ENCODE measurements at regions not wholly inside any gene's neighbourhood (a gene's known extent, or its start where the extent isn't known, plus 50 kb on each side); places are given as distances from the start of the nearest gene placed in this dataset.

DNA sequence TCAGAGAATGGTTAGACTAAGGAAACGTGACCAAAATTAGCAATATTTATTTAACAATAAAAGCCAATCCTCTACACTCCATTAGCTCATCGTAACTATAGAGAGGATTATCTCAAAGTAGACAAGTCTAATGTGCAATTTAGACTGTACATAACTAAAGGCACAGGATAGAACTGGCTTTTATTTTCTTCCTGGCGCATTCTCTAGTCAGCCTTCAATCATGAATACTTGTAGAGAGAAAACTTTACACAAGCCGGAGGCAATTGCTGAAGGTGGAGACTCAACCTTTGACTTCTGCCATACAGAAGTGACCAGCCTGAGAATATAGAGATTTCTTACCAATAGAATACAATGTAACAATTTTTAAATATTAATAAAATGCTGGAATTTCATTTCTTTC, 777.9 kb downstream of the LTN1 start:
- Histone ChIP-seq H3K4me3 (no peak overlapping the region), H3K4me1 (ENCODE audit: insufficient read depth) (no peaks in the 10 kb centered on the region), H3K27ac (no peak overlapping the region), H3K9me3 (no peaks in the 10 kb centered on the region), H3K27me3 (no peaks in the 10 kb centered on the region), H3K36me3 (no peaks in the 10 kb centered on the region)
- TF ChIP-seq, protein P1, sequence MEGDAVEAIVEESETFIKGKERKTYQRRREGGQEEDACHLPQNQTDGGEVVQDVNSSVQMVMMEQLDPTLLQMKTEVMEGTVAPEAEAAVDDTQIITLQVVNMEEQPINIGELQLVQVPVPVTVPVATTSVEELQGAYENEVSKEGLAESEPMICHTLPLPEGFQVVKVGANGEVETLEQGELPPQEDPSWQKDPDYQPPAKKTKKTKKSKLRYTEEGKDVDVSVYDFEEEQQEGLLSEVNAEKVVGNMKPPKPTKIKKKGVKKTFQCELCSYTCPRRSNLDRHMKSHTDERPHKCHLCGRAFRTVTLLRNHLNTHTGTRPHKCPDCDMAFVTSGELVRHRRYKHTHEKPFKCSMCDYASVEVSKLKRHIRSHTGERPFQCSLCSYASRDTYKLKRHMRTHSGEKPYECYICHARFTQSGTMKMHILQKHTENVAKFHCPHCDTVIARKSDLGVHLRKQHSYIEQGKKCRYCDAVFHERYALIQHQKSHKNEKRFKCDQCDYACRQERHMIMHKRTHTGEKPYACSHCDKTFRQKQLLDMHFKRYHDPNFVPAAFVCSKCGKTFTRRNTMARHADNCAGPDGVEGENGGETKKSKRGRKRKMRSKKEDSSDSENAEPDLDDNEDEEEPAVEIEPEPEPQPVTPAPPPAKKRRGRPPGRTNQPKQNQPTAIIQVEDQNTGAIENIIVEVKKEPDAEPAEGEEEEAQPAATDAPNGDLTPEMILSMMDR (IDR thresholded peaks at IDR 0.05) = no peak
- TF ChIP-seq POLR2A (IDR thresholded peaks at IDR 0.05) (no peak), EP300 (IDR thresholded peaks at IDR 0.05) (no peak)
- DNase-seq = no peak
- intact Hi-C loops (cut with DNase I) = no loop called here
- 85 to 95% (median 95%) methylated on average over 4 of the region's 4 CpGs for WGBS, 3 donors

DNA sequence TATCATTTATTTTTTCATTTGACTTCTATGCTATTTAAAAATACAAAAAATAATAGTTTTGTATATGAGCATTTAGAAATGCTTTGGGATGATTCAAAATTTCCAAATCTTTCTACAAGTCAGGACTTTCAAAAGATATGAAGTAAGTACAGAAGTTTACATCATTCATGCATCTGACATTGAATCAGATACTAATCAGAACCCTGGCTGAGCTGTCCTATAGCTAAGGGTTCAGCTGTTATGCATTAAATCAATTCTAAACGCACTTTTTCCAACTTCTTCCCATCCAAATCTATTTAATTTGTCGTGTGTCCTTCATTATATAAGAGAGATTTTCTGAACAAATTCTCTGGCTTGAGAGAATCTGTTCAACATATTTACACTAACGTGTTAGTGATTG, 779.4 kb downstream of the LTN1 start:
- H3K27ac ChIP-seq = no peak overlapping the region
- H3K27me3 ChIP-seq = no peaks in the 10 kb centered on the region
- no peaks in the 10 kb centered on the region for H3K36me3 ChIP-seq
- TF ChIP-seq, protein P1 (IDR thresholded peaks at IDR 0.05) = no peak
- no peaks in the 10 kb centered on the region for H3K4me1 ChIP-seq (ENCODE audit: insufficient read depth)
- no peak overlapping the region for H3K4me3 ChIP-seq
- no peak for DNase-seq
- intact Hi-C loops (cut with DNase I) = no loop called here
- H3K9me3 ChIP-seq = no peaks in the 10 kb centered on the region
- WGBS, 3 donors = 88 to 96% (median 95%) methylated on average over 3 of the region's 3 CpGs

DNA sequence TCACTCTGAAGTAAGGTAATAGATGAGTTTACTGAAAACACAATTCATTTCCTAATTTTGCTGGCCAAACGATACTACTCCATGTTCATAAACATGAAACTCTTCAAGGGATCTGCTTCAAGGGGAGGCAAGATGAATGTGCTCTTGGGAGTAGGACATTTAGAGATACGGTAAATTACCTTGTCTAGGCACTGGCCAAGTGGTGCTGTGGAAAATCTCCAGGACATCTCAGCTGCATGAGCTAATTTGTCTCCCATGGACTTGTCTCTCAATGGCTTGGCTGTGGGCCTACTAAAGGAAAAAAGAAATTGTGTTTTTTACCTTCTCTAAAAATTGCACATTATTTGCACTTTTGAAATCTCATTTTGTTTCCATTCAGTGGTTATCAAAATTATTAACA, 780.6 kb downstream of the LTN1 start:
- no peaks in the 10 kb centered on the region for H3K4me1 ChIP-seq (ENCODE audit: insufficient read depth)
- no peak overlapping the region for H3K4me3 ChIP-seq
- no peak for DNase-seq
- H3K9me3 ChIP-seq = no peaks in the 10 kb centered on the region
- TF ChIP-seq, protein P1 (IDR thresholded peaks at IDR 0.05) = no peak
- TF ChIP-seq POLR2A (IDR thresholded peaks at IDR 0.05) = no peak
- no peak for TF ChIP-seq EP300 (IDR thresholded peaks at IDR 0.05)
- H3K27me3 ChIP-seq = no peaks in the 10 kb centered on the region
- no peaks in the 10 kb centered on the region for H3K36me3 ChIP-seq
- WGBS, 3 donors = 41 to 84% (median 79%) methylated on average over 2 of the region's 2 CpGs
- H3K27ac ChIP-seq = no peak overlapping the region
- intact Hi-C loops (cut with DNase I) = no loop called here

DNA sequence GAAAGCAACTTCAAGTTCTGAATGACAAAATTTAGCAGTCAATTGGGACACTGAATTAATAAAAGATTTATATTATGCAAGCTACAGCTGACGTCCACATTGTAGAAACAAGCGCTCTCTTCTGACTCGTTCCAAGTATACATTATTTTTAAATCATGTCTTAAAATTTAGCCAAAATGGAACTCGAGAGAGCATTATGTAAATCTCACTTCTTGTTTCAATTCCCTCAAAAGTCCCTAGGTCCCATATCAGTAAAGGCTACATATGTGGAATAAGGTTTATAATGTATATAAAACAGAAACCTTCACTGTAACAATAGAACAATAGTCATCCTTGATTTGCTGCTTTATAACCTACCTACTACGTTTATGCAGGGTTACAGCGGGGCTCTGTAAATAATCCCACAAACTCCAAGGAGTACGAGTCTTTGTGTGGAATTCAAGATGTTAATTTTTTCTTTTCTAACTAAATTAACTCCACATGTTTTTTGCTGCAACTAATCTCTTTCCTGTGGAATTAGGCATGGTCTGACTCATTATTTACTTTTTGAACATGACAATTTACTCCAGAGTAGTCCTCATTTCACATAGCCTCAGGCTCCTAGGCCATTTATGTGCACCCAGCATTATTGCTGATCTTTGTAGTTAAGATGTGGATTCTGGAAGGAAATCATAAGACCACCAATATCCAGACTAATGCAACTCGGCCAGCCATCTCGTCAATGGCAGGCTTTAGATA, 785.1 kb downstream of the LTN1 start:
- intact Hi-C loops (cut with DNase I) = no loop called here
- H3K4me1 ChIP-seq (ENCODE audit: insufficient read depth) = no peaks in the 10 kb centered on the region
- no peak overlapping the region for H3K4me3 ChIP-seq
- H3K27me3 ChIP-seq = no peaks in the 10 kb centered on the region
- no peaks in the 10 kb centered on the region for H3K36me3 ChIP-seq
- H3K9me3 ChIP-seq = no peaks in the 10 kb centered on the region
- 51 to 65% (median 63%) methylated on average over 9 of the region's 9 CpGs for WGBS, 3 donors
- TF ChIP-seq, protein P1 (IDR thresholded peaks at IDR 0.05) = no peak
- TF ChIP-seq POLR2A (IDR thresholded peaks at IDR 0.05) (no peak), EP300 (IDR thresholded peaks at IDR 0.05) (no peak)
- H3K27ac ChIP-seq = no peak overlapping the region
- DNase-seq = no peak
